K562 (cell line): ENCODE measurements at regions not wholly inside any gene's neighbourhood (a gene's known extent, or its start where the extent isn't known, plus 50 kb on each side); places are given as distances from the start of the nearest gene placed in this dataset.
A peak's percentile ranks its signal among the peaks of the same experiment; 100 is the strongest.

Experiments used
- ATAC-seq: fragments of 200-7000 bp; cut with Tn5 transposase; 3 replicates; pipeline ENCODE4 v1.9.1; 2020; ENCODE audit warnings: moderate library complexity
- BruUV-seq: library from RNA; stranded (reverse); fragments of 400-500 nt; replicated peaks from 2 replicates; lab custom pipeline; 2021; lab: Mats Ljungman, UMichigan
- CTCF ChIA-PET: fragments of 300-600 bp; formaldehyde crosslinking; extraction: SDS; loops from one replicate; lab custom pipeline; 2021; ENCODE audit warnings: low intra/inter-chr PET ratio; lab: Yijun Ruan, JAX
- POLR2A ChIA-PET: fragments of 300-600, 350-650 bp; sonication (Branson Sonifier 250); formaldehyde crosslinking; extraction: SDS; loops from one replicate; lab custom pipeline; 2021; ENCODE audit warnings: antibody characterized with exemption, inconsistent platforms; lab: Yijun Ruan, JAX
- DNase-seq, 4 experiments: peaks; one replicate each; pipeline versions ENCODE4 v3.0.0 to v3.0.0-alpha.2; 2011 to 2018; ENCODE audit warnings: low spot score in 3 of 4, mixed read lengths in 3 of 4; ENCODE audit errors: extremely low read depth in 1 of 4
- FAIRE-seq: peaks from 2 replicates; lab custom pipeline; 2011; peaks lifted over from hg19 to GRCh38; lab: Jason Lieb, UNC
- H2AFZ ChIP-seq: 2 replicates; pipeline ENCODE4 v1.6.0; 2011; ENCODE audit warnings: low read depth, low read length, control low read depth, inconsistent platforms
- H3K27ac ChIP-seq: fragments of 200-600 bp; 3 replicates; pipeline ENCODE4 v1.8.0; 2011; ENCODE audit warnings: low read depth, mild to moderate bottlenecking, control low read depth, inconsistent platforms, low read length, moderate library complexity, mixed read lengths; ENCODE audit errors: extremely low read depth
- H3K27me3 ChIP-seq, 2 experiments: fragments of 300-600 bp in 1 of 2; 2 replicates in 1 of 2; 3 replicates in 1 of 2; pipeline versions ENCODE4 v1.6.0 to v1.8.0; 2011; ENCODE audit warnings: inconsistent platforms in 2 of 2, low read length in 2 of 2, mild to moderate bottlenecking in 1 of 2, mixed read lengths in 1 of 2, moderate library complexity in 1 of 2; ENCODE audit not compliant: control insufficient read depth in 2 of 2, insufficient read depth in 2 of 2
- H3K36me3 ChIP-seq: fragments of 300-600 bp; 3 replicates; pipeline ENCODE4 v1.8.0; 2011; ENCODE audit warnings: mild to moderate bottlenecking, low read length, inconsistent platforms; ENCODE audit not compliant: control insufficient read depth, insufficient read depth
- H3K4me1 ChIP-seq, 2 experiments: fragments of 200-600 bp in 1 of 2; replicated peaks in 1 of 2; 2 replicates in 1 of 2; 3 replicates in 1 of 2; pipeline versions ENCODE4 v1.5.1 to v1.8.0; 2011; ENCODE audit warnings: inconsistent platforms in 2 of 2, low read length in 2 of 2, mild to moderate bottlenecking in 1 of 2, mixed read lengths in 1 of 2, moderate library complexity in 1 of 2; ENCODE audit not compliant: control insufficient read depth in 2 of 2, insufficient read depth in 2 of 2
- H3K4me2 ChIP-seq: 2 replicates; pipeline ENCODE4 v1.6.1; 2011; ENCODE audit warnings: low read length, control low read depth, inconsistent platforms, mixed read lengths; ENCODE audit not compliant: insufficient read depth
- H3K4me3 ChIP-seq: fragments of 200-600 bp; sonication (generic), shearing (Covaris generic); 2 replicates; pipeline ENCODE4 v1.5.1; 2016; ENCODE audit warnings: control low read depth, inconsistent platforms
- H3K79me2 ChIP-seq: fragments of 200-600 bp; 3 replicates; pipeline ENCODE4 v1.8.0; 2011; ENCODE audit warnings: low read length, inconsistent platforms; ENCODE audit not compliant: control insufficient read depth, insufficient read depth
- H3K9ac ChIP-seq, 2 experiments: 2 replicates each; pipeline versions ENCODE4 v1.6.0 to v1.6.1; 2011; ENCODE audit warnings: low read depth in 2 of 2, low read length in 2 of 2, control low read depth in 1 of 2, inconsistent platforms in 1 of 2, mild to moderate bottlenecking in 1 of 2, mixed read lengths in 1 of 2; ENCODE audit not compliant: insufficient read depth in 1 of 2
- H3K9me1 ChIP-seq: one replicate; pipeline ENCODE4 v1.6.0; 2011; ENCODE audit warnings: inconsistent platforms, mild to moderate bottlenecking, low read length, moderate library complexity; ENCODE audit not compliant: control insufficient read depth, insufficient read depth
- H3K9me3 ChIP-seq: replicated peaks from 2 replicates; pipeline ENCODE4 v1.5.1; 2011; ENCODE audit warnings: low read depth, low read length, inconsistent platforms; ENCODE audit not compliant: control insufficient read depth, insufficient read depth
- H4K20me1 ChIP-seq: replicated peaks from 2 replicates; pipeline ENCODE4 v1.6.1; 2011; ENCODE audit warnings: low read length, inconsistent platforms, mixed read lengths; ENCODE audit not compliant: control insufficient read depth, insufficient read depth
- ARID3A ChIP-seq: IDR thresholded peaks from 2 replicates; pipeline ENCODE4 v1.6.1; 2012; ENCODE audit warnings: low read depth, low read length, improper control_type of control experiment, borderline replicate concordance
- ATF3 ChIP-seq, 2 experiments: fragments of 450-650 bp in 1 of 2; sonication (generic) in 1 of 2; formaldehyde crosslinking in 1 of 2; IDR thresholded peaks in 1 of 2; conservative IDR thresholded peaks in 1 of 2; 2 replicates each; pipeline versions ENCODE4 v1.6.1 to v1.8.1; 2016 to 2023; ENCODE audit warnings: mild to moderate bottlenecking in 2 of 2, moderate library complexity in 2 of 2, inconsistent platforms in 1 of 2, missing genetic modification reagents in 1 of 2
- COPS2 ChIP-seq: fragments of 450-650 bp; conservative IDR thresholded peaks from 2 replicates; pipeline ENCODE4 v1.6.1; 2016; ENCODE audit warnings: mild to moderate bottlenecking, moderate library complexity
- CREB3L1 ChIP-seq: fragments of 450-650 bp; IDR thresholded peaks from 2 replicates; pipeline ENCODE4 v1.6.1; 2014; ENCODE audit warnings: low read depth, mild to moderate bottlenecking, moderate library complexity, borderline replicate concordance
- CXXC5 ChIP-seq: fragments of 250-450 bp; sonication (Bioruptor Pico); IDR thresholded peaks from 2 replicates; pipeline ENCODE4 v1.8.0; 2022; ENCODE audit warnings: inconsistent platforms, mild to moderate bottlenecking, moderate library complexity
- HOMEZ ChIP-seq: fragments of 250-450 bp; sonication (Bioruptor Pico); IDR thresholded peaks from 2 replicates; pipeline ENCODE4 v1.4.0; 2020; ENCODE audit warnings: mild to moderate bottlenecking, moderate library complexity
- HSF4 ChIP-seq: fragments of 250-450 bp; sonication (Bioruptor Pico); IDR thresholded peaks from 2 replicates; pipeline ENCODE4 v2.1.2; 2022; ENCODE audit warnings: mild to moderate bottlenecking, moderate library complexity, borderline replicate concordance
- PML ChIP-seq: IDR thresholded peaks from 2 replicates; pipeline ENCODE4 v1.6.1; 2012; ENCODE audit warnings: low read length, inconsistent platforms
- PTBP1 ChIP-seq: fragments of 200-400 bp; formaldehyde crosslinking; IDR thresholded peaks from 2 replicates; pipeline ENCODE4 v1.6.1; 2017; ENCODE audit warnings: low read depth, low read length
- RAD21 ChIP-seq, 2 experiments: fragments of 250-450 bp in 1 of 2; fragments of 450-650 bp in 1 of 2; sonication (Bioruptor Pico) in 1 of 2; formaldehyde crosslinking in 1 of 2; IDR thresholded peaks in 1 of 2; conservative IDR thresholded peaks in 1 of 2; 2 replicates each; pipeline versions ENCODE4 v1.4.0 to v1.8.0; 2020 to 2022; ENCODE audit warnings: mild to moderate bottlenecking in 2 of 2, moderate library complexity in 1 of 2
- SIN3A ChIP-seq, 2 experiments: fragments of 150-350 bp in 1 of 2; IDR thresholded peaks; 2 replicates each; pipeline ENCODE4 v1.6.1; 2011 to 2016; ENCODE audit warnings: borderline replicate concordance in 2 of 2, low read depth in 2 of 2, low read length in 2 of 2, mild to moderate bottlenecking in 2 of 2, moderate library complexity in 2 of 2; ENCODE audit not compliant: control insufficient read depth in 1 of 2
- SMAD4 ChIP-seq: fragments of 250-450 bp; sonication (Bioruptor Pico); conservative IDR thresholded peaks from 2 replicates; pipeline ENCODE4 v1.8.0; 2021; ENCODE audit warnings: inconsistent platforms, mild to moderate bottlenecking, moderate library complexity
- ZNF311 ChIP-seq: fragments of 250-450 bp; sonication (Bioruptor Pico); IDR thresholded peaks from 2 replicates; pipeline ENCODE4 v1.4.0; 2020; ENCODE audit warnings: mild to moderate bottlenecking, moderate library complexity
- WGBS: fragments of 100-300 bp; shearing (Covaris generic); methylation state at CpG from one replicate; pipeline ENCODE4 v1.1.6; 2016; ENCODE audit warnings: low coverage, mixed read lengths; ENCODE audit not compliant: insufficient coverage; ENCODE audit errors: missing lambda C conversion rate; 5-methylcytosine and 5-hydroxymethylcytosine counted together
- in situ Hi-C: fragments of 300-500 bp; cut with MboI; formaldehyde crosslinking; loops from 4 replicates; pipeline ENCODE4 v1.15.0; 2018; ENCODE audit warnings: inconsistent platforms, mixed read lengths
- intact Hi-C: fragments of 100-400 bp; cut with micrococcal nuclease; formaldehyde crosslinking; loops from 2 replicates; pipeline ENCODE4 v1.14.2; 2022

- H3K4me2 ChIP-seq = peak overlapping the region; percentile 96
- 1% methylated on average over 25 of the region's 28 CpGs for WGBS
- peak; percentile 5 to 70; a peak in 1 of 4 replicates for TF ChIP-seq SIN3A (IDR thresholded peaks at IDR 0.05; ENCODE audit: borderline replicate concordance in 2 of 2, control insufficient read depth in 1 of 2, low read depth in 2 of 2, low read length in 2 of 2)
- TF ChIP-seq HSF4 (CRISPR knock-in tag) = no peak
- peak; percentile 28; the same call in 1 of the 2 replicates for TF ChIP-seq CREB3L1
- TF ChIP-seq ATF3 (IDR thresholded peaks at IDR 0.05) = no peak
- TF ChIP-seq ATF3 (CRISPR knock-in tag; conservative IDR thresholded peaks at IDR 0.05) = 0 out of 2 replicates have a peak, but pooled peaks have one; percentile 10
- no peak for TF ChIP-seq PML
- TF ChIP-seq ZNF311 (CRISPR knock-in tag) = no peak
- TF ChIP-seq CXXC5 (CRISPR knock-in tag) = 0 out of 2 replicates have a peak, but pooled peaks have one; percentile 4
- no peak for TF ChIP-seq COPS2
- peak; percentile 52 to 64 for TF ChIP-seq RAD21 (CRISPR knock-in tag; conservative IDR thresholded peaks at IDR 0.05 in 1 of 2, IDR thresholded peaks at IDR 0.05 in 1 of 2)
- no peak for TF ChIP-seq HOMEZ (CRISPR knock-in tag)
- no peak for TF ChIP-seq ARID3A
- TF ChIP-seq SMAD4 (CRISPR knock-in tag) = 0 out of 2 replicates have a peak, but pooled peaks have one; percentile 19
- TF ChIP-seq PTBP1 = no peak
Measured at GRCh38 chr4:126956184-126956897, 676.4 kb upstream of the INTU start.

More at GRCh38 chr4:126956184-126956897, 676.4 kb upstream of the INTU start:
- peaks cover 66% of the 10 kb centered on the region for H3K79me2 ChIP-seq
- peak overlapping the region; percentile 69 to 92 for H3K9ac ChIP-seq
- ChIA-PET CTCF (no interaction called here), POLR2A (interaction anchor here (0.6 to 2.4 kb wide), 16 partner anchors 8 to 1059 kb away, joined by 3 to 11 read pairs (median 4); no protein-coding TSS in a partner anchor)
- FAIRE-seq = no peak
- in situ Hi-C loops (no loop called here), intact Hi-C loops (loop anchor here (1.0 to 5.0 kb wide), 6 partner anchors 104 to 404 kb away; no protein-coding TSS in a partner anchor)
- no peaks in the 10 kb centered on the region for H3K27me3 ChIP-seq
- H2AFZ ChIP-seq = peak overlapping the region; percentile 80
- no peaks in the 10 kb centered on the region for H4K20me1 ChIP-seq
- H3K9me3 ChIP-seq = no peaks in the 10 kb centered on the region
- H3K36me3 ChIP-seq = peaks cover 9% of the 10 kb centered on the region; the same call in 1 of the 3 replicates
- peak overlapping the region; percentile 50 for H3K4me3 ChIP-seq
- TSS peak; percentile 95 for BruUV-seq
- peak overlapping the region; percentile 72 for H3K27ac ChIP-seq
- peaks cover 0 to 11% of the 10 kb centered on the region in 2 experiments; a peak in 1 of 5 replicates for H3K4me1 ChIP-seq
- H3K9me1 ChIP-seq = no peaks in the 10 kb centered on the region
- peak; percentile 18 to 82 (median 27) for DNase-seq
- ATAC-seq = peak; percentile 74
